ENCODE measurements at regions not wholly inside any gene's neighbourhood (a gene's known extent, or its start where the extent isn't known, plus 50 kb on each side); places are given as distances from the start of the nearest gene placed in this dataset.

DNA sequence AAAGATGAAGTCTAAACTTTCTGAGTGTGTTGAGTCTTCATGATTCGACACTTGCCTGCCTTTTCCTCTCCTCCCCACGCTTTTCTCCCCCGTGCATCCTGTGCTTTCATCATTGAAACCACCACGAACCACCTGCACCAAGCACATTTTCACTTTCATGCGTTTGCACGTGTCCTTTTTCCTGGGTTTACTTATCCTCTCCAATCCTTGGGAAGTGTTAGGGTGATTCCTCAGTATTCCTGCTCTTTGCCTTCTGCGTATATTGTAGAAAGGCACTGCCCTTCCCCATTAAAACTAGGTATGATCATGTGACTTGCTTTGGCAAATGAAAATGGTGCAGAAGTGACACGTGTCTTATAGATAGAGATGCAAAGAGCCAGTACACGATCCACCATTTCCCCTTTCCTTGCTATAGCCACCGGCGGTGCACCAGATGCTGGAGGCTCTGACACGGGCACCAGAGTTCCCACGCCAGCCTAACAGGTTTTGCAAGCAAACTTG is 106.6 kb downstream of the BRMS1L start:
- TF ChIP-seq, protein P1, sequence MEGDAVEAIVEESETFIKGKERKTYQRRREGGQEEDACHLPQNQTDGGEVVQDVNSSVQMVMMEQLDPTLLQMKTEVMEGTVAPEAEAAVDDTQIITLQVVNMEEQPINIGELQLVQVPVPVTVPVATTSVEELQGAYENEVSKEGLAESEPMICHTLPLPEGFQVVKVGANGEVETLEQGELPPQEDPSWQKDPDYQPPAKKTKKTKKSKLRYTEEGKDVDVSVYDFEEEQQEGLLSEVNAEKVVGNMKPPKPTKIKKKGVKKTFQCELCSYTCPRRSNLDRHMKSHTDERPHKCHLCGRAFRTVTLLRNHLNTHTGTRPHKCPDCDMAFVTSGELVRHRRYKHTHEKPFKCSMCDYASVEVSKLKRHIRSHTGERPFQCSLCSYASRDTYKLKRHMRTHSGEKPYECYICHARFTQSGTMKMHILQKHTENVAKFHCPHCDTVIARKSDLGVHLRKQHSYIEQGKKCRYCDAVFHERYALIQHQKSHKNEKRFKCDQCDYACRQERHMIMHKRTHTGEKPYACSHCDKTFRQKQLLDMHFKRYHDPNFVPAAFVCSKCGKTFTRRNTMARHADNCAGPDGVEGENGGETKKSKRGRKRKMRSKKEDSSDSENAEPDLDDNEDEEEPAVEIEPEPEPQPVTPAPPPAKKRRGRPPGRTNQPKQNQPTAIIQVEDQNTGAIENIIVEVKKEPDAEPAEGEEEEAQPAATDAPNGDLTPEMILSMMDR (IDR thresholded peaks at IDR 0.05) = no peak
- no peak for TF ChIP-seq POLR2A (IDR thresholded peaks at IDR 0.05)
- TF ChIP-seq POLR2AphosphoS5 (IDR thresholded peaks at IDR 0.05) = no peak

Data from breast epithelium (tissue), 3 donors.